GM19452 (cell line): ENCODE measurements at regions not wholly inside any gene's neighbourhood (a gene's known extent, or its start where the extent isn't known, plus 50 kb on each side); places are given as distances from the start of the nearest gene placed in this dataset.

Experiments used
- ATAC-seq: cut with Tn5 transposase; IDR thresholded peaks from one replicate; pipeline ENCODE4 v1.9.1; 2021; ENCODE audit not compliant: unreplicated experiment

DNA sequence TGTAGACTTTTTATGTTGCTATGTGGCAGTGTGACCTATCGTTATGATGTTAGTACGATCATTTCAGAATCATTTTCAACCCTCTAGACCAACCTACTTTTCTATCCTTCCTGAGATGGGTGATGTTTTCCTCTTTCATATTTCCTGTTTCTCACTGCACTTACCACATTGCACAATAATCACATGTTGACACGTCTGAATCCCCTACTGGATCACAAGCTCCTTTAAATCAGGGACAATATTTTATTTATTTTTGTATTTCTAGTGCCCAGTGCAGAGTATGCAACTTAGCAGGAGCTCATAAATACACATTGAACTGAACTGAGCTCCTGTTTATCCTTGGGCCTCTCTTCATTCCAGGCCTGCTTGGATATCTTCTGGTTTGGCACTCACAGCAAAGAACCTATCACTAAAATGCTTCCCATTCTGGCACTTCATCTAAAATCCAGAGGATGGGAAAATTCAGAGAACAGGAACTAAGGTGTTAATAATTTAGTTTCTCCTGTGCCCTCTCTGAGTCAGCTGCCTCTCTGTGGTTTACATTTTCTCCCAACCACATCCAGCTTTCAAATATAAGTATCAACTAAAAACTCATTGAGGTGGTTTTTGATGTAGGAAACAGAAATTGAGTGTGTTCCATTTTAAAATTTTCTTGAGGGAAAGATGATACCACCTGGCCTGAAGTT, 69.4 kb upstream of the DYRK2 start:
- ATAC-seq = no peak

DNA sequence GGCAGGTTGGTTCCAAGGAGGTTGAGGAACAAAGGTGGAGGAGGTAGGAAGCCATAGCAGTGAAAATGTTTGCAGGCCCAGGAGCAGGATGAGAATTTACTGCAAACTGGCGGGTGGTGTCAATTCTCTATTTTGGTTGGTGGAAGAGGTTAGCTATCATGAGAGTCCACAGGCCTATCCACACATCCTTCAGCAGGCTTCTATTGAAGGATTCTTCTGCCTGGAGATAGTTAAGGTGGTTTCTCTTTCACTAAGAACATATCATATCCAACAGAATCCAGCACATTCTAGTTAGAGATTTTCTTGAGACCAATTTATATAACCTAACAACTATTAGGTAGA, 68.9 kb upstream of the DYRK2 start:
- no peak for ATAC-seq

DNA sequence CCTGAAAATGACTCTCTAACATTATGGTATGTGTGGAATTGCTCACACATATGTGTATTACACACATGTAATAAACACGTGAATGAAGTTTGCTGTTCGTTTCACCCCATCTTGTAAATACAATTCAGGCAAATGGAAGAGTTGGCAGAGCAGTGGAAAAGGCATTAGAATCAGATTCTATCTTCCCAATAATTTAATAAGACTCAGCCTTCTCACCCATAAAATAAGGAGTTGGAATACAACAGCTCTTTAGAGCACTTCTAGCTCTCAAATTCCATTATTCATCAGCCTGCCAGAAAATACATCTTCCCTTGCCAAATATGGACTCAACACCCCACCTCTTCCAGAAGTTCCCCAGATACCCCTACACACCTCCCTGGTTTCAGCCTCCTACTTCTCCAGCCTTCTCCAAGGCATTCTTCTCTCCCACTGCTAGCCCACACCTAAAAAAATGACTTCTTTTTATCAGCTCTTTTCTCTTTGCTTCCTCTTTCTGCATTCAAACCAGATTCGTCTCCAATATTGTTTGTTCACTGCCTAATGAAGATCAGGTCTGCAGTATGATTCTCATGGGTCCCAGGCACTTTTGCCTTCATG, 66.2 kb upstream of the DYRK2 start:
- no peak for ATAC-seq

DNA sequence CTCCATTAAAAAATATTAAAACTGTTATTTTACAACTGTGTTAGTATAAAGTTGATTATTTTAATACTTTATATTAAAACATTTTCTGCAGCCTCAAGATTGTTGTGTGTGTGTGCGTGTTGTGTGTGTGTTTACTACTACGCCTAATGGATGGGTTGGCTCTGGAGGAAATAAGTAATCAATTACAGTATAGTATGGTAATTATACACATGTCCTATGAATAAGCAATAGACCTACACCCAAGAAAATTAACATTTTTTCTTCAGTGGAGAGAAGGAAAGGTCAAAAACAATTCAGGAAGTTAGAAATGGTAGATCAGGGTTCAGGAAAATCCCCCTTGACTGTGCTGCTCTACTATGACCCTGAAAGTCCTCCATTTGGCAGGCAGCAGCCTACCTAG, 65.7 kb upstream of the DYRK2 start:
- no peak for ATAC-seq

DNA sequence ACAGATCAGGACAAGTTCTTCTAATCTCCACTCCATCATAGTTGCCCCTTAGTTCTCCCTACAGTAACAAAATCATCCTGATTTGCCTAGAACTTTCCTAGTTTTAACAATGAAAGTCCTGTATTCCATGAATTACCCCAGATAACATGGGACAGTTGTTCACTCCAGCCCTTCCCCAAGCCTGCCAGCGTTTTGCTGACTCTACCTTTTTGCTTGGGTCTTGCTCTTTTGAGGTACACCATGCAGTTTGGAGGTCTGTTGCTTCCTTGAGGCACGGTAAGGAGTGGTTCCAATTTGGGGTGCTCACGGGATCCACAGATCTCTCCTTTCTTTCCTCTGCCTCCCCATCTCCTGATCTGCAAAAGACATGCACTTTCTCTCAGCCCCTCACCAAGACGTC, 61.6 kb upstream of the DYRK2 start:
- no peak for ATAC-seq

DNA sequence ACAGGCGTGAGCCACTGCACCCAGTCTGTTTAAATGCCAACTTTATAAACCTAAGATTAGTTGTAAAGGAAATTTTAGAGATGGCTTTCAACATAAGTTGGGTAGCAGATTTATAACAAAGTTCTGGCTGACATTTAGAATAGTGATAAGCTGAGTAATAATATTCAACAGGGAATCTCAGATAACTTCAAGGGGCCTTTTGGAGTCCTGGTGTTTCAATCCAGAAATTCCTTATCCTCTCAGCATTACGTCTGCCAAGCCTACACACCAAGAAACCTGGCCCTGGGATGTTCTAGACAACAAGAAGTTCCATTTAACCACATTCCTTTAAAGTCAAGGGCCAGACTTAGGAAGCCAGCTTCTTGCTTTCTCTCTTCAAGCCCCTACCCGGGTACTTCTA, 59.5 kb upstream of the DYRK2 start:
- ATAC-seq = no peak

DNA sequence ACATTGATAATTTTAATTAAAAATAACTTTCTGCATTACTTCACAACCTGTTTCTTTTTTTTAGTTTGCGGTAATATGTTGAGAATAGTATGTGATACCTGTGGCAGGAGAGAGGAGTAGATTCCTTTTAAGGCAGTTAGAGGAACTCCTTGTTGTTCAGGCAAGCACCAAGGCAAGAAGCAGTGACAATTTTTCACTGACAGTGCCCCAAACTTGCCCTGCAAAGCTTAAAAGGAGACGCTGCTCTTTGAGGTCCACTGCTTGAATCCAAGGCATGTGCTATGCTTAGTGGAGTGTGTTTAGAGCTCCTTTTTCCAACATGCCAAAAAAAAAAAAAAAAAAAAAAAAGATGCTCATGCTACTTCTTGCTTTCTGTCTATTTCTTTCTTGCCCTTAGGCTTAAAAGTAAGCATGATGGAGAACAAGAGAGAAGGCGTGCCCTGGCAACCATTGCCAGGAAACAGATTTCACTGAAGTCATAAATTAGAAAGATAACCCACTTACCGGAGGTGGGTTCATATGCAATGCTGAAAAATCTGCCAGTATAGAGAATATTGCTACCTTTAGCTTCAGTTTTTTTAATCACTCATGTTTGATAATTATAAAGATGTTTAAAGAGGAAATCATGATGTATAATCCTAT, 58.3 kb upstream of the DYRK2 start:
- ATAC-seq = no peak

DNA sequence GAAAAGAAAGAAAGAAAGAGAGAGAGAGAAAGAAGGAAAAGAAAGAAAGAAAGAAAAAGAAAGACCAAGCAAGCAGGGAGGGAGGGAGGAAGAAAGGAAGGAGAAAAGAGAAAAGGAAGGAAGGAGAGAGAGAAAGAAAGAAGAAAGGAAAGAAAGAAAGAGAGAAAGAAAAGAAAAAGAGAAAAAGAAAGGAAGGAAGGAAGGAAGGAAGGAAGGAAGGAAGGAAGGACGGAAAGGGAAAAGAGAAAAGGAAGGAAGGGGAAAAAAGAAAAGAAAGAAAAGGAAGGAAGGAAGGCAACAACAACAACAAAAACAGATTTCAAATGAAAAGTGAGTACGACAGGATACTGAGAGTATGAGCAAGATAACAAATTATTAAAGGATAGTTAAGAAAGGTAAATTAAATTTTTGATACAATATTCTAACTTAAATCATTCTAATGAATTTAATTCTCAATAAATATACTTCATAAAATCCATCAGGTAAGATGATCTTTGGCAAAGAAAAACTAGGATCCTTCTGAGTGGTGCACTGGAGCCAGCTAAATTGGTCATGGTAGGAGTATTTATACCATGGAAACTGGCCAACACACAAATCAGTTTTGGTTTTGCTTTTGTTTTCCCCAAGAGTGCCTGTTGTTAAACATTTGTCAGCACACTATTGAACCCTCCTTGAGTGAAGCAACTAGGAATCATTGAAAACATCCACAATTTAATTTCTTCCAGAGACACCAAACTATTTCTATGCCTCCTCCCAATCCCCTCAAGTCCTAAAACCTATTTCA, 56.1 kb upstream of the DYRK2 start:
- ATAC-seq = no peak

DNA sequence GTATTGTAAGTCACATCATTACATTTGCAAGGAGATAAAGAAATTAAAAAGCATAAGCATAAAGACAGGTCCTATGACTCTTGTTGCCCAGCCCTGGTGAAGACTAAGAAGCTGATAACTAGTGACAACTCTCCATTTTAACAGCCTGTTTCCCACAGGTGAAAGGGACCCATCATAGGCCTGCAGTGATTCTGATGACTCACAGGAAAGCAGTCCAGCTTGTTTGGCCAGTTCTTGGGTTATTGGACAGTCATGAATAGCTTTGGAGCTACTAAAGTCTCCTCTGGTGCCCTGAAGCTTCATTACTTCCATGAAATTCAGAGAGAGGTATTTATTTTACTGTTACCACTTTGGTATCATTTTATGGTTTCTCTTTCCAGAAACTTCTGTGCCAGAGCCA, 55.5 kb upstream of the DYRK2 start:
- no peak for ATAC-seq

DNA sequence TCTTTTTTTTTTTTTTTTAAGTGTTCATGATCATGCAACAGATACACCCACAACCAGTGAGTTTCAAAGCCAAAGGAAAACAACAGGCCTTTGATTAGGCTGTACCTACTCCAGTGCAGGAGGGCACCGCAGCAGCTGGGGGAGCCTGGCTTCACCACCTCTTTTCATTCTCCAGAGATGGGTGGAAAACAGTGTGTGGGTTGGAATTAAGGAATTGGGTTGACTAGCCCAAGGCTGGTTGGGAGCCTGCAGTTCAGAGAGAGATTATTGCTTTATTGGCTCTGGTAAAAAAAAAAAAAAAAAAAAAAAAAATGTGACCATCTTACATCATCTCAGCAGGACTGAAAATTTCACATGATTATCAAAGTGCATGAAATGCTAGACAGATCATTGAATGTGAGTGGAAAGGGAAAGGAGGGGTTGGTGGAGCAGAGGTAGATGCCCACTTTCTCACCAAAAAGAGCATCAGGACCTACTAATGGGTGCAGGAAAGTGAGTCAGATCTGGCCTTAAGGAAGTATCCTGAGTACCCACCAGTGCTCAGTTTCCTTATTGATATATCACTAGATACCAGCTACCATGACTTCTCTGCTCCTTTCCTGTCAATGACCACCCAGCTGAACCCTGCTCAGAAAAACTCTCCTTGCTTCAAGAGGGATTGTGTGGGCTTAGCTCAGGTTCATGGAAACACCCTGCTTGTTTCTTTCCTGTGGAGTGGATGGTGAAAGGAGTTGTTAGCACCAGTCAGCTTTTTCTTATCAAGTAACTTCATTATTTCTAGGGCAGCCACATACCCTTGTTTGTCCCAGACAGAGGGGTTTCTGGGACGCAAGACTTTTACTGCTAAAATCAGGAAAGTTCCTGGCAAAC, 54.8 kb upstream of the DYRK2 start:
- no peak for ATAC-seq

DNA sequence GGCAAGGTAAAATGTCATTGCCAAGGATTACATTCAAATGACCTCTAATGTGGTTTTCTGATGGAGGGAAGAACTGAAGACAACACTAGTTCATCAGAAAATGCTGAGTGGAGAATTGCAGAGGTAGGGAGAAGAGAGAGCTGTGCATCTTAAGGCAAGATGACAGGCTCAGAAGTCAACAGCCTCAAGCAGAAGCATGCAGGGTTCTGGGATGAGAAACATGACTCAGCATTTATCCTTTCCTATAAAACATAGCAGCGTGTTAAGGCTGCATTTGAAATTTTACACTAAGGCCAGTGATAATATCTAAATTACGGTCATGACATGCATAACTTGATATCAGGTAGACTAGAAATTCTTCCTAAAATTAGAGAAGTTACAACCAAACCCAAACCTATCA, 53.7 kb upstream of the DYRK2 start:
- ATAC-seq = no peak

DNA sequence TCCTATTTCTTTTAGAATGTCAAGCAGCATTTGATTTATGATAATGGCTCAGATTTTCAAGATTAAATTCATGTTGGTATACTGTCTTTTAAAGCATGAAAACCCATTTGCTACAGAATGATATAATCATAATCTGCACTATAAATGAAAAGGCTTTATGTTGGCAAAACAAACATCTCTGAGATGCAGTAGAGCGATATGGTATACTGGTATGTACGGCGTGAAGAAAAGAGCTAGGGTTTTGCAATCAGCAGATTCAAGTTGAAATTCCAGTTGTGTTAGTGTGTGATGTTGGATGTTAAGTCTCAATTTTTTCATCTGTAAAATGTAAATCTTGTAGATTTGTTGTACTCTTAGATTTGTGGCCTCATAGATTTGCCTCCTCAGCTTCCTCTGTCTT, 53.2 kb upstream of the DYRK2 start:
- ATAC-seq = no peak

DNA sequence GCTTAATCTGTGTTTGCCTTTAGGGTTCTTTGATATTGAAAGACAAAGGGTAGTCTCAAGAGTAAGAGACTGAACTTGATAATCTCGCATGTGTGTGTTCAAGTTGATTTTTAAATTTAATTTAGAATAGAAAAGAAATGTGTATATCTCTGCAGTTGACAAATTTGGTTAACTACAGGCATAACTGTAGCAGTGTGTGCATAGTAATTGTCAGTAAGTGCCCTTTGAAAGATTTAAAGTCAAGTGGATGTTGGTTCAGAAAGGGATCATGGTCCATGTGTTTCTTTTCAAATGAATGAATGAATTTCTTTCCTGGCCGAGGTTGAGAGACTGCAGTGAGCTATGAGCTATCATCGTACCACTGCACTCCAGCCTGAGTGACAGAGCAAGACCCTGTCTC, 49.9 kb upstream of the DYRK2 start:
- no peak for ATAC-seq
